IMR-90 (cell line): ENCODE measurements at regions not wholly inside any gene's neighbourhood (a gene's known extent, or its start where the extent isn't known, plus 50 kb on each side); places are given as distances from the start of the nearest gene placed in this dataset.

Experiments
- ATAC-seq: fragments of 200-7000 bp; cut with Tn5 transposase; 2 replicates; pipeline ENCODE4 v1.9.1; 2020; ENCODE audit warnings: low read depth, mild to moderate bottlenecking, moderate library complexity
- BruUV-seq: library from RNA; stranded (reverse); fragments of 400-500 nt; replicated peaks from 2 replicates; lab custom pipeline; 2021; lab: Mats Ljungman, UMichigan
- CTCF ChIA-PET: fragments of 300-600 bp; formaldehyde crosslinking; extraction: SDS; loops from one replicate; lab custom pipeline; 2021; ENCODE audit warnings: antibody characterized with exemption; lab: Yijun Ruan, JAX
- POLR2A ChIA-PET: fragments of 300-600 bp; sonication (Branson Sonifier 250); formaldehyde crosslinking; loops from one replicate; lab custom pipeline; 2022; ENCODE audit warnings: antibody characterized with exemption; ENCODE audit not compliant: unreplicated experiment; lab: Charles Lee
- DNase-seq: peaks from one replicate; pipeline ENCODE4 v3.0.0; 2013
- H2AFZ ChIP-seq: replicated peaks from 2 replicates; pipeline ENCODE3; 2013; ENCODE audit warnings: low read length, mild to moderate bottlenecking; ENCODE audit not compliant: poor library complexity
- H2AK5ac ChIP-seq: 2 replicates; pipeline ENCODE4 v1.6.1; 2013; ENCODE audit warnings: low read depth, low read length, inconsistent platforms
- H2AK9ac ChIP-seq: replicated peaks from 2 replicates; pipeline ENCODE3; 2013; ENCODE audit warnings: mild to moderate bottlenecking, low read depth, low read length, moderate library complexity; ENCODE audit not compliant: poor library complexity
- H2BK120ac ChIP-seq: 2 replicates; pipeline ENCODE4 v1.6.1; 2013; ENCODE audit warnings: low read depth, low read length, inconsistent platforms
- H2BK15ac ChIP-seq: 3 replicates; pipeline ENCODE4 v1.6.1; 2013; ENCODE audit warnings: low read depth, low read length, inconsistent platforms
- H2BK20ac ChIP-seq: 2 replicates; pipeline ENCODE4 v1.6.1; 2013; ENCODE audit warnings: low read depth, mild to moderate bottlenecking, inconsistent platforms, low read length, moderate library complexity
- H2BK5ac ChIP-seq: 2 replicates; pipeline ENCODE4 v1.6.1; 2013; ENCODE audit warnings: mild to moderate bottlenecking, low read depth, low read length, inconsistent platforms; ENCODE audit not compliant: poor library complexity, severe bottlenecking
- H3K14ac ChIP-seq: replicated peaks from 2 replicates; pipeline ENCODE4 v1.6.1; 2013; ENCODE audit warnings: low read depth, low read length, inconsistent platforms
- H3K18ac ChIP-seq: 2 replicates; pipeline ENCODE4 v1.6.1; 2013; ENCODE audit warnings: low read depth, low read length, control low read depth
- H3K23ac ChIP-seq: 2 replicates; pipeline ENCODE4 v1.6.1; 2013; ENCODE audit warnings: low read depth, low read length, inconsistent platforms
- H3K27ac ChIP-seq: 2 replicates; pipeline ENCODE4 v1.5.1; 2013; ENCODE audit warnings: mild to moderate bottlenecking, control low read depth, low read length; ENCODE audit not compliant: insufficient read depth
- H3K27me3 ChIP-seq: 2 replicates; pipeline ENCODE4 v1.6.1; 2013; ENCODE audit warnings: low read length; ENCODE audit not compliant: control insufficient read depth, insufficient read depth
- H3K36me3 ChIP-seq: 2 replicates; pipeline ENCODE4 v1.6.1; 2013; ENCODE audit warnings: low read length, mixed read lengths; ENCODE audit not compliant: control insufficient read depth, insufficient read depth
- H3K4ac ChIP-seq: 2 replicates; pipeline ENCODE4 v1.6.1; 2013; ENCODE audit warnings: low read depth, low read length, inconsistent platforms
- H3K4me1 ChIP-seq: 2 replicates; pipeline ENCODE4 v1.6.1; 2013; ENCODE audit warnings: low read length, mixed read lengths; ENCODE audit not compliant: control insufficient read depth, insufficient read depth
- H3K4me2 ChIP-seq: 2 replicates; pipeline ENCODE4 v1.6.1; 2013; ENCODE audit warnings: low read depth, mild to moderate bottlenecking, control low read depth, low read length, moderate library complexity
- H3K4me3 ChIP-seq: 2 replicates; pipeline ENCODE4 v1.5.1; 2013; ENCODE audit warnings: low read depth, mild to moderate bottlenecking, control low read depth, low read length, moderate library complexity; ENCODE audit not compliant: insufficient read depth
- H3K56ac ChIP-seq: 2 replicates; pipeline ENCODE4 v1.6.1; 2013; ENCODE audit warnings: low read length, inconsistent platforms; ENCODE audit not compliant: insufficient read depth; ENCODE audit errors: extremely low read depth
- H3K79me1 ChIP-seq, 2 experiments: 2 replicates each; pipeline ENCODE4 v1.6.1; 2013; ENCODE audit warnings: low read length in 2 of 2, inconsistent platforms in 1 of 2, low read depth in 1 of 2
- H3K9ac ChIP-seq: 2 replicates; pipeline ENCODE4 v1.6.1; 2013; ENCODE audit warnings: low read depth, low read length, control low read depth
- H3K9me1 ChIP-seq: 2 replicates; pipeline ENCODE4 v1.6.1; 2013; ENCODE audit warnings: low read length, inconsistent platforms; ENCODE audit not compliant: insufficient read depth
- H3K9me3 ChIP-seq: 2 replicates; pipeline ENCODE4 v1.6.1; 2013; ENCODE audit warnings: low read length; ENCODE audit not compliant: control insufficient read depth, insufficient read depth
- H4K20me1 ChIP-seq: 2 replicates; pipeline ENCODE4 v1.6.1; 2013; ENCODE audit warnings: low read length, inconsistent platforms; ENCODE audit not compliant: insufficient read depth
- H4K5ac ChIP-seq: 2 replicates; pipeline ENCODE4 v1.6.1; 2013; ENCODE audit warnings: mild to moderate bottlenecking, low read depth, low read length, control low read depth
- H4K8ac ChIP-seq, 2 experiments: 2 replicates each; pipeline ENCODE4 v1.6.1; 2013; ENCODE audit warnings: low read depth in 2 of 2, low read length in 2 of 2, control low read depth in 1 of 2, inconsistent platforms in 1 of 2
- H4K91ac ChIP-seq: 2 replicates; pipeline ENCODE4 v1.6.1; 2013; ENCODE audit warnings: low read depth, low read length, inconsistent platforms; ENCODE audit not compliant: insufficient read depth
- CHD1 ChIP-seq: IDR thresholded peaks from 2 replicates; pipeline ENCODE4 v1.6.1; 2012; ENCODE audit warnings: low read depth, low read length, improper control_type of control experiment
- NFE2L2 ChIP-seq: fragments of 150-350 bp; IDR thresholded peaks from 2 replicates; pipeline ENCODE4 v1.6.1; 2016; ENCODE audit warnings: low read depth, mild to moderate bottlenecking, low read length
- RCOR1 ChIP-seq: IDR thresholded peaks from 2 replicates; pipeline ENCODE4 v1.6.1; 2012; ENCODE audit warnings: mild to moderate bottlenecking, low read length, improper control_type of control experiment; ENCODE audit not compliant: insufficient replicate concordance
- SMC3 ChIP-seq: fragments of 150-350 bp; IDR thresholded peaks from 2 replicates; pipeline ENCODE4 v1.6.1; 2016; ENCODE audit warnings: low read depth, mild to moderate bottlenecking, antibody characterized with exemption, low read length, moderate library complexity
- WGBS, 2 experiments: methylation state at CpG; one replicate each; pipeline versions ENCODE4 v1.1.5 to v1.1.7; 2013; ENCODE audit warnings: missing lambda C conversion rate in 2 of 2; ENCODE audit not compliant: insufficient read length in 1 of 2; ENCODE audit errors: extremely low coverage in 2 of 2; 5-methylcytosine and 5-hydroxymethylcytosine counted together
- dilution Hi-C: fragments of 300-500 bp; cut with HindIII; formaldehyde crosslinking; loops from one replicate; pipeline ENCODE4 v1.14.3; 2018; ENCODE audit warnings: low sequenced_read_pairs; ENCODE audit not compliant: unreplicated experiment
- in situ Hi-C: fragments of 300-500 bp; cut with MboI; formaldehyde crosslinking; loops from 3 replicates; pipeline ENCODE4 v1.14.3; 2019; ENCODE audit warnings: low sequenced_read_pairs, inconsistent platforms, mixed read lengths
- intact Hi-C: fragments of 100-400 bp; cut with micrococcal nuclease; formaldehyde crosslinking; loops from 2 replicates; pipeline ENCODE4 v1.10.0; 2022
- TF ChIP-seq, protein P1 (sequence below): fragments of 150-350 bp; IDR thresholded peaks from 2 replicates; pipeline ENCODE4 v1.6.1; 2017; ENCODE audit warnings: mild to moderate bottlenecking, antibody characterized with exemption, low read length, low read depth

DNA sequence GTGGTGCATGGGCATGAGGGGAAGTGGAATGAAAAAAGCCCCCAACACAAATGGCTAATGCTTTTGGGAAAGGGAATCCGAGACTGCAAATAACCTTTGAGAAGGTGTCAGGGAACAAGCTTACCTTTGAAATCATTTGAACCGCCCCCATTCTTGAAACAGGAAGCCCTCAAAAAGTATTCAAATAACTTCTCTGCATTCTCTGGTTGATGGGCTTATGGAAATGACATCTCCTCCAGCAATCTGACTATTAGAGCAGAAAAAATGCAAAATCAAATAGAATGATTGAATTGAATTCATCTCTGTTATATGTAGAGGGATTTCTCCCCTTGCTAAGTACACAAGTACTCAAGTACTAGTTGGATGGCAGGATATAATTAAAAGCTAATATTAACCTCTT lies 409.9 kb downstream of the TMEM135 start:
- WGBS, 2 experiments = no CpG with 5 or more reads among the region's 2 CpGs
- ATAC-seq (no peak), DNase-seq (no peak)
- Histone ChIP-seq H2BK5ac (no peak overlapping the region), H3K18ac (no peak overlapping the region), H3K36me3 (no peaks in the 10 kb centered on the region), H3K9me1 (peaks cover 14% of the 10 kb centered on the region; the same call in 1 of the 2 replicates), H4K91ac (no peak overlapping the region), H3K56ac (no peak overlapping the region), H3K9me3 (no peaks in the 10 kb centered on the region), H3K79me1 (no peaks in the 10 kb centered on the region), H3K4me2 (no peak overlapping the region), H3K4ac (no peak overlapping the region; the same call in 1 of the 2 replicates), H2AK5ac (no peak overlapping the region), H3K4me3 (no peak overlapping the region), H2AK9ac (no peak overlapping the region), H3K23ac (no peak overlapping the region), H4K5ac (no peak overlapping the region; the same call in 1 of the 2 replicates), H3K4me1 (peaks cover 14% of the 10 kb centered on the region), H2BK20ac (peak overlapping the region; percentile 46; the same call in 1 of the 2 replicates), H4K8ac (no peak overlapping the region), H2BK120ac (peak overlapping the region; percentile 58), H2AFZ (no peak overlapping the region), H3K14ac (no peak overlapping the region), H3K27me3 (no peaks in the 10 kb centered on the region), H3K27ac (no peak overlapping the region), H4K20me1 (no peaks in the 10 kb centered on the region), H3K9ac (no peak overlapping the region), H2BK15ac (no peak overlapping the region)
- ChIA-PET POLR2A (interaction anchor here (0.9 kb wide), 1 partner anchor 8 kb away, joined by 3 read pairs; no protein-coding TSS in a partner anchor), CTCF (interaction anchor here (1.0 to 1.1 kb wide), 2 partner anchors 15 to 24 kb away, joined by 3 read pairs; no protein-coding TSS in a partner anchor)
- in situ Hi-C loops = no loop called here
- intact Hi-C loops = no loop called here
- BruUV-seq = no TSS peak
- no peak for TF ChIP-seq NFE2L2
- TF ChIP-seq, protein P1, sequence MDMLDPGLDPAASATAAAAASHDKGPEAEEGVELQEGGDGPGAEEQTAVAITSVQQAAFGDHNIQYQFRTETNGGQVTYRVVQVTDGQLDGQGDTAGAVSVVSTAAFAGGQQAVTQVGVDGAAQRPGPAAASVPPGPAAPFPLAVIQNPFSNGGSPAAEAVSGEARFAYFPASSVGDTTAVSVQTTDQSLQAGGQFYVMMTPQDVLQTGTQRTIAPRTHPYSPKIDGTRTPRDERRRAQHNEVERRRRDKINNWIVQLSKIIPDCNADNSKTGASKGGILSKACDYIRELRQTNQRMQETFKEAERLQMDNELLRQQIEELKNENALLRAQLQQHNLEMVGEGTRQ = no peak
- no peak for TF ChIP-seq CHD1
- TF ChIP-seq RCOR1 = no peak
- no peak for TF ChIP-seq SMC3
- dilution Hi-C loops = no loop called here
